MM.1S (cell line): ENCODE measurements at regions not wholly inside any gene's neighbourhood (a gene's known extent, or its start where the extent isn't known, plus 50 kb on each side); places are given as distances from the start of the nearest gene placed in this dataset.
"Not testable (repeated sequence)": the region's sequence is repeated elsewhere in the genome, so short reads cannot be mapped to it uniquely, and the experiment has no call there.

Source experiments
- DNase-seq: peaks from one replicate; pipeline ENCODE4 v3.0.0-alpha.2; 2015
- H2AFZ ChIP-seq: fragments of 300-600 bp; sonication (generic); 2 replicates; pipeline ENCODE4 v1.6.0; 2016; ENCODE audit warnings: antibody characterized with exemption, low read length
- H3F3A ChIP-seq: fragments of 300-600 bp; sonication (generic); 2 replicates; pipeline ENCODE4 v1.6.1; 2016; ENCODE audit warnings: mild to moderate bottlenecking, antibody characterized with exemption, low read length, moderate library complexity, mixed read lengths; ENCODE audit not compliant: insufficient read depth
- H3K27ac ChIP-seq: fragments of 300-600 bp; sonication (generic); 2 replicates; pipeline ENCODE4 v1.5.1; 2016; ENCODE audit warnings: mild to moderate bottlenecking, low read length
- H3K27me3 ChIP-seq: fragments of 300-600 bp; sonication (generic); replicated peaks from 2 replicates; pipeline ENCODE4 v1.6.0; 2016; ENCODE audit warnings: low read length; ENCODE audit not compliant: insufficient read depth
- H3K36me3 ChIP-seq: fragments of 300-600 bp; sonication (generic); replicated peaks from 2 replicates; pipeline ENCODE4 v1.6.1; 2016; ENCODE audit warnings: mild to moderate bottlenecking, low read length, mixed read lengths; ENCODE audit not compliant: insufficient read depth
- H3K4me1 ChIP-seq: fragments of 300-600 bp; sonication (generic); 2 replicates; pipeline ENCODE4 v1.6.1; 2016; ENCODE audit warnings: low read length, mixed read lengths
- H3K4me2 ChIP-seq: fragments of 300-600 bp; sonication (generic); 2 replicates; pipeline ENCODE4 v1.6.0; 2016; ENCODE audit warnings: low read depth, low read length
- H3K4me3 ChIP-seq: fragments of 300-600 bp; sonication (generic); 2 replicates; pipeline ENCODE4 v1.5.1; 2016; ENCODE audit warnings: low read length, mixed read lengths
- H3K79me2 ChIP-seq: fragments of 300-600 bp; sonication (generic); 2 replicates; pipeline ENCODE4 v1.6.1; 2016; ENCODE audit warnings: mixed run types, low read length, mixed read lengths
- H3K9ac ChIP-seq: fragments of 300-600 bp; sonication (generic); 2 replicates; pipeline ENCODE4 v1.6.1; 2016; ENCODE audit warnings: low read length, mixed read lengths
- H3K9me2 ChIP-seq: fragments of 300-600 bp; sonication (generic); replicated peaks from 2 replicates; pipeline ENCODE4 v1.6.1; 2016; ENCODE audit warnings: mild to moderate bottlenecking, low read length, mixed read lengths; ENCODE audit not compliant: insufficient read depth
- H3K9me3 ChIP-seq: fragments of 300-600 bp; sonication (generic); replicated peaks from 2 replicates; pipeline ENCODE4 v1.6.1; 2016; ENCODE audit warnings: mild to moderate bottlenecking, low read length, mixed read lengths; ENCODE audit not compliant: insufficient read depth
- H4K20me1 ChIP-seq: fragments of 300-600 bp; sonication (generic); 2 replicates; pipeline ENCODE4 v1.6.1; 2016; ENCODE audit warnings: mild to moderate bottlenecking, low read length, moderate library complexity, mixed read lengths; ENCODE audit not compliant: insufficient read depth
- CTCF ChIP-seq: fragments of 300-600 bp; sonication (generic); IDR thresholded peaks from 2 replicates; pipeline ENCODE4 v1.5.1; 2016; ENCODE audit warnings: antibody characterized with exemption, low read length, mixed read lengths
- EZH2 ChIP-seq: fragments of 300-600 bp; sonication (generic); optimal IDR thresholded peaks from 2 replicates; pipeline ENCODE3; 2017; ENCODE audit warnings: low read depth, mild to moderate bottlenecking, antibody characterized with exemption, low read length, mixed read lengths
- EZH2phosphoT487 ChIP-seq: fragments of 300-600 bp; sonication (generic); IDR thresholded peaks from 2 replicates; pipeline ENCODE4 v1.6.1; 2018; ENCODE audit warnings: antibody characterized with exemption, low read length

- no peak for DNase-seq
Measured at GRCh38 chr18:34951625-34952379, 89.4 kb upstream of the MAPRE2 start.

GRCh38 chr18:34953212-34953611 lies 88.0 kb upstream of the MAPRE2 start:
- TF ChIP-seq EZH2phosphoT487 (no peak), CTCF (no peak)
- no peaks in the 10 kb centered on the region for H3F3A ChIP-seq

More at GRCh38 chr18:34951625-34952379, 89.4 kb upstream of the MAPRE2 start:
- no peak overlapping the region for H3K4me2 ChIP-seq
- no peaks in the 10 kb centered on the region for H4K20me1 ChIP-seq
- no peaks in the 10 kb centered on the region for H3K27me3 ChIP-seq
- H3K4me3 ChIP-seq, result no peak overlapping the region
- TF ChIP-seq EZH2phosphoT487, result no peak
- TF ChIP-seq EZH2, result no peak
- TF ChIP-seq CTCF, result no peak
- no peaks in the 10 kb centered on the region for H3K79me2 ChIP-seq
- no peak overlapping the region for H3K27ac ChIP-seq
- H2AFZ ChIP-seq, result no peak overlapping the region
- H3K9ac ChIP-seq, result no peak overlapping the region
- H3K4me1 ChIP-seq, result no peaks in the 10 kb centered on the region
- H3K9me3 ChIP-seq, result no peaks in the 10 kb centered on the region
- no peaks in the 10 kb centered on the region for H3K36me3 ChIP-seq
- H3K9me2 ChIP-seq, result no peaks in the 10 kb centered on the region
- H3F3A ChIP-seq, result no peaks in the 10 kb centered on the region

GRCh38 chr18:34955494-34955893 lies 85.7 kb upstream of the MAPRE2 start:
- H3K4me1 ChIP-seq, H3F3A ChIP-seq, H3K9me2 ChIP-seq, H3K9me3 ChIP-seq, H2AFZ ChIP-seq, DNase-seq, H3K4me2 ChIP-seq, H4K20me1 ChIP-seq, H3K27me3 ChIP-seq, H3K4me3 ChIP-seq, H3K9ac ChIP-seq, H3K27ac ChIP-seq, H3K36me3 ChIP-seq, H3K79me2 ChIP-seq: not testable (repeated sequence)

More at GRCh38 chr18:34953212-34953611, 88.0 kb upstream of the MAPRE2 start:
- H3K4me1 ChIP-seq, result no peaks in the 10 kb centered on the region
- DNase-seq, result no peak
- H3K27me3 ChIP-seq, result no peaks in the 10 kb centered on the region
- no peak overlapping the region for H2AFZ ChIP-seq
- no peaks in the 10 kb centered on the region for H3K79me2 ChIP-seq
- H3K9me2 ChIP-seq, result no peaks in the 10 kb centered on the region
- H3K9me3 ChIP-seq, result no peaks in the 10 kb centered on the region
- no peaks in the 10 kb centered on the region for H3K36me3 ChIP-seq
- no peaks in the 10 kb centered on the region for H4K20me1 ChIP-seq
- no peak overlapping the region for H3K27ac ChIP-seq
- H3K9ac ChIP-seq, result no peak overlapping the region
- no peak overlapping the region for H3K4me2 ChIP-seq
- no peak overlapping the region for H3K4me3 ChIP-seq

GRCh38 chr18:34956663-34957062 lies 84.5 kb upstream of the MAPRE2 start:
- no peak overlapping the region for H3K4me2 ChIP-seq
- DNase-seq, result no peak

More at GRCh38 chr18:34956663-34957062, 84.5 kb upstream of the MAPRE2 start:
- Histone ChIP-seq H3F3A (no peaks in the 10 kb centered on the region), H3K27ac (no peak overlapping the region), H4K20me1 (no peaks in the 10 kb centered on the region), H3K4me1 (no peaks in the 10 kb centered on the region), H3K79me2 (no peaks in the 10 kb centered on the region), H3K36me3 (no peaks in the 10 kb centered on the region), H2AFZ (no peak overlapping the region), H3K9ac (no peak overlapping the region), H3K27me3 (no peaks in the 10 kb centered on the region), H3K4me3 (no peak overlapping the region), H3K9me2 (no peaks in the 10 kb centered on the region), H3K9me3 (no peaks in the 10 kb centered on the region)
- TF ChIP-seq CTCF (no peak), EZH2 (no peak), EZH2phosphoT487 (no peak)
